DOHH2 (cell line): ENCODE measurements at regions not wholly inside any gene's neighbourhood (a gene's known extent, or its start where the extent isn't known, plus 50 kb on each side); places are given as distances from the start of the nearest gene placed in this dataset.

Experiments used
- H3F3A ChIP-seq: fragments of 200-600 bp; sonication (generic), shearing (Covaris generic); 2 replicates; pipeline ENCODE4 v1.6.0; 2016; ENCODE audit warnings: antibody characterized with exemption, mild to moderate bottlenecking; ENCODE audit not compliant: control insufficient read depth, insufficient read depth
- H3K27ac ChIP-seq: fragments of 200-600 bp; sonication (generic); 2 replicates; pipeline ENCODE4 v1.5.1; 2014; ENCODE audit warnings: low read depth, mild to moderate bottlenecking, low read length, moderate library complexity
- H3K27me3 ChIP-seq: fragments of 200-600 bp; sonication (generic); 2 replicates; pipeline ENCODE4 v1.6.1; 2014; ENCODE audit warnings: mild to moderate bottlenecking, low read length, mixed read lengths; ENCODE audit not compliant: control insufficient read depth
- H3K36me3 ChIP-seq: fragments of 200-600 bp; sonication (generic); 2 replicates; pipeline ENCODE4 v1.6.1; 2014; ENCODE audit warnings: mild to moderate bottlenecking, low read length, moderate library complexity, mixed read lengths; ENCODE audit not compliant: control insufficient read depth
- H3K4me1 ChIP-seq: fragments of 200-600 bp; sonication (generic); 2 replicates; pipeline ENCODE4 v1.6.1; 2014; ENCODE audit warnings: mild to moderate bottlenecking, low read length, mixed read lengths; ENCODE audit not compliant: control insufficient read depth
- H3K4me2 ChIP-seq: fragments of 200-600 bp; sonication (generic); 2 replicates; pipeline ENCODE4 v1.6.0; 2014; ENCODE audit warnings: mild to moderate bottlenecking, low read length, moderate library complexity
- H3K4me3 ChIP-seq: fragments of 200-600 bp; sonication (generic); 2 replicates; pipeline ENCODE4 v1.5.1; 2014; ENCODE audit warnings: mild to moderate bottlenecking, low read length, mixed read lengths
- H3K79me2 ChIP-seq: fragments of 200-600 bp; sonication (generic); 2 replicates; pipeline ENCODE4 v1.6.1; 2014; ENCODE audit warnings: mild to moderate bottlenecking, low read length, mixed read lengths; ENCODE audit not compliant: control insufficient read depth
- H3K9me2 ChIP-seq: fragments of 200-600 bp; sonication (generic); replicated peaks from 2 replicates; pipeline ENCODE4 v1.6.1; 2014; ENCODE audit warnings: mild to moderate bottlenecking, low read length, mixed read lengths; ENCODE audit not compliant: control insufficient read depth
- H3K9me3 ChIP-seq: fragments of 200-600 bp; sonication (generic); 2 replicates; pipeline ENCODE4 v1.6.1; 2014; ENCODE audit warnings: antibody characterized with exemption, low read length, mixed read lengths; ENCODE audit not compliant: control insufficient read depth, insufficient read depth
- H4K20me1 ChIP-seq: fragments of 200-600 bp; sonication (generic); 2 replicates; pipeline ENCODE4 v1.6.0; 2014; ENCODE audit warnings: low read depth, mild to moderate bottlenecking, antibody characterized with exemption, low read length, moderate library complexity; ENCODE audit not compliant: control insufficient read depth, insufficient read depth
- CTCF ChIP-seq: fragments of 200-600 bp; sonication (generic); IDR thresholded peaks from one replicate; pipeline ENCODE4 v1.5.1; 2014; ENCODE audit warnings: antibody characterized with exemption, mild to moderate bottlenecking, low read depth, low read length; ENCODE audit not compliant: poor library complexity, severe bottlenecking
- EZH2phosphoT487 ChIP-seq: fragments of 200-600 bp; sonication (generic); IDR thresholded peaks from 2 replicates; pipeline ENCODE4 v1.6.1; 2017; ENCODE audit warnings: borderline replicate concordance, mild to moderate bottlenecking, antibody characterized with exemption, low read length, moderate library complexity, mixed read lengths

- no peak for TF ChIP-seq CTCF
- no peak for TF ChIP-seq EZH2phosphoT487
- Histone ChIP-seq H3K27me3 (no peaks in the 10 kb centered on the region), H3K79me2 (no peaks in the 10 kb centered on the region), H3K36me3 (no peaks in the 10 kb centered on the region), H3K4me3 (no peak overlapping the region), H3K4me1 (no peaks in the 10 kb centered on the region), H3F3A (no peaks in the 10 kb centered on the region), H3K9me2 (no peaks in the 10 kb centered on the region), H4K20me1 (no peaks in the 10 kb centered on the region), H3K27ac (no peak overlapping the region), H3K9me3 (no peaks in the 10 kb centered on the region), H3K4me2 (no peak overlapping the region)
These were observed 104.7 kb upstream of the CRHR1 start for GRCh38 chr17:45679426-45679825.

GRCh38 chr17:45680360-45680759 lies 103.8 kb upstream of the CRHR1 start:
- no peaks in the 10 kb centered on the region for H4K20me1 ChIP-seq
- no peaks in the 10 kb centered on the region for H3K9me2 ChIP-seq
- H3F3A ChIP-seq, result no peaks in the 10 kb centered on the region
- no peaks in the 10 kb centered on the region for H3K79me2 ChIP-seq
- no peak overlapping the region for H3K4me2 ChIP-seq
- no peak overlapping the region for H3K27ac ChIP-seq
- H3K4me3 ChIP-seq, result no peak overlapping the region
- no peaks in the 10 kb centered on the region for H3K27me3 ChIP-seq
- no peaks in the 10 kb centered on the region for H3K36me3 ChIP-seq
- no peaks in the 10 kb centered on the region for H3K4me1 ChIP-seq
- TF ChIP-seq EZH2phosphoT487 (no peak), CTCF (no peak)
- no peaks in the 10 kb centered on the region for H3K9me3 ChIP-seq

- no peaks in the 10 kb centered on the region for H3F3A ChIP-seq
- TF ChIP-seq CTCF (no peak), EZH2phosphoT487 (no peak)
- H4K20me1 ChIP-seq, result no peaks in the 10 kb centered on the region
- no peak overlapping the region for H3K4me2 ChIP-seq
- H3K9me3 ChIP-seq, result no peaks in the 10 kb centered on the region
- no peak overlapping the region for H3K27ac ChIP-seq
- no peaks in the 10 kb centered on the region for H3K36me3 ChIP-seq
- H3K4me1 ChIP-seq, result no peaks in the 10 kb centered on the region
- no peaks in the 10 kb centered on the region for H3K9me2 ChIP-seq
- no peak overlapping the region for H3K4me3 ChIP-seq
- H3K27me3 ChIP-seq, result no peaks in the 10 kb centered on the region
- no peaks in the 10 kb centered on the region for H3K79me2 ChIP-seq
These were observed 102.4 kb upstream of the CRHR1 start for GRCh38 chr17:45681706-45682105.

GRCh38 chr17:45686250-45686649 lies 97.9 kb upstream of the CRHR1 start:
- Histone ChIP-seq H3K9me2 (no peaks in the 10 kb centered on the region), H3K4me3 (no peak overlapping the region), H3K79me2 (no peaks in the 10 kb centered on the region), H3K36me3 (no peaks in the 10 kb centered on the region), H3K9me3 (no peaks in the 10 kb centered on the region), H3K4me2 (no peak overlapping the region), H3K27me3 (peaks cover 19% of the 10 kb centered on the region), H3K4me1 (no peaks in the 10 kb centered on the region), H3F3A (no peaks in the 10 kb centered on the region), H4K20me1 (no peaks in the 10 kb centered on the region), H3K27ac (no peak overlapping the region)
- TF ChIP-seq CTCF (no peak), EZH2phosphoT487 (no peak)
